ENCODE measurements at regions not wholly inside any gene's neighbourhood (a gene's known extent, or its start where the extent isn't known, plus 50 kb on each side); places are given as distances from the start of the nearest gene placed in this dataset.
"Not testable (repeated sequence)": the region's sequence is repeated elsewhere in the genome, so short reads cannot be mapped to it uniquely, and the experiment has no call there.

- intact Hi-C loops (cut with DNase I) = no loop called here
- Histone ChIP-seq H3K4me1 (ENCODE audit: control insufficient read depth in 2 of 3, insufficient read depth in 2 of 3, low read depth in 1 of 3, low read length in 3 of 3) (no peaks in the 10 kb centered on the region), H3K27me3 (ENCODE audit: control insufficient read depth, insufficient read depth, low read length) (no peaks in the 10 kb centered on the region), H3K27ac (ENCODE audit: low read depth in 2 of 2, low read length in 2 of 2) (no peak overlapping the region), H3K9ac (ENCODE audit: low read length in 3 of 3) (no peak overlapping the region), H3K9me3 (ENCODE audit: control insufficient read depth in 2 of 3, insufficient read depth in 1 of 3, low read length in 3 of 3) (no peaks in the 10 kb centered on the region), H3K36me3 (ENCODE audit: control insufficient read depth in 2 of 3, insufficient read depth in 3 of 3, low read length in 3 of 3) (no peaks in the 10 kb centered on the region), H3K4me3 (ENCODE audit: low read length in 3 of 3) (no peak overlapping the region)
- DNase-seq = no peak
- TF ChIP-seq CTCF (IDR thresholded peaks at IDR 0.05; ENCODE audit: borderline replicate concordance, extremely low read depth, insufficient read depth) = no peak
- FAIRE-seq = no peak
Measured at GRCh38 chr16:24652803-24653202, 76.6 kb upstream of the TNRC6A start.

GRCh38 chr16:24653725-24654124 is 75.7 kb upstream of the TNRC6A start:
- Histone ChIP-seq H3K9me3 (ENCODE audit: control insufficient read depth in 2 of 3, insufficient read depth in 1 of 3, low read length in 3 of 3) (no peaks in the 10 kb centered on the region), H3K4me1 (ENCODE audit: control insufficient read depth in 2 of 3, insufficient read depth in 2 of 3, low read depth in 1 of 3, low read length in 3 of 3) (no peaks in the 10 kb centered on the region), H3K9ac (ENCODE audit: low read length in 3 of 3) (no peak overlapping the region), H3K4me3 (ENCODE audit: low read length in 3 of 3) (no peak overlapping the region), H3K36me3 (ENCODE audit: control insufficient read depth in 2 of 3, insufficient read depth in 3 of 3, low read length in 3 of 3) (no peaks in the 10 kb centered on the region), H3K27me3 (ENCODE audit: control insufficient read depth, insufficient read depth, low read length) (no peaks in the 10 kb centered on the region), H3K27ac (ENCODE audit: low read depth in 2 of 2, low read length in 2 of 2) (no peak overlapping the region)
- no peak for DNase-seq
- intact Hi-C loops (cut with DNase I) = no loop called here
- no peak for TF ChIP-seq CTCF (IDR thresholded peaks at IDR 0.05; ENCODE audit: borderline replicate concordance, extremely low read depth, insufficient read depth)
- no peak for FAIRE-seq

- H3K27ac ChIP-seq (ENCODE audit: low read depth in 2 of 2, low read length in 2 of 2); H3K9me3 ChIP-seq (ENCODE audit: control insufficient read depth in 2 of 3, insufficient read depth in 1 of 3, low read length in 3 of 3); H3K4me3 ChIP-seq (ENCODE audit: low read length in 3 of 3); DNase-seq; intact Hi-C loops (cut with DNase I); H3K4me1 ChIP-seq (ENCODE audit: control insufficient read depth in 2 of 3, insufficient read depth in 2 of 3, low read depth in 1 of 3, low read length in 3 of 3); H3K36me3 ChIP-seq (ENCODE audit: control insufficient read depth in 2 of 3, insufficient read depth in 3 of 3, low read length in 3 of 3); H3K9ac ChIP-seq (ENCODE audit: low read length in 3 of 3); H3K27me3 ChIP-seq (ENCODE audit: control insufficient read depth, insufficient read depth, low read length); FAIRE-seq: not testable (repeated sequence)
Measured at GRCh38 chr16:24665942-24666341, 63.5 kb upstream of the TNRC6A start.

- DNase-seq (no peak), FAIRE-seq (no peak)
- TF ChIP-seq CTCF (IDR thresholded peaks at IDR 0.05; ENCODE audit: borderline replicate concordance, extremely low read depth, insufficient read depth) = no peak
- Histone ChIP-seq H3K9ac (ENCODE audit: low read length in 3 of 3) (no peak overlapping the region), H3K4me1 (ENCODE audit: control insufficient read depth in 2 of 3, insufficient read depth in 2 of 3, low read depth in 1 of 3, low read length in 3 of 3) (peaks cover 0 to 4% (median 0%) of the 10 kb centered on the region in 3 donors), H3K27me3 (ENCODE audit: control insufficient read depth, insufficient read depth, low read length) (no peaks in the 10 kb centered on the region), H3K36me3 (ENCODE audit: control insufficient read depth in 2 of 3, insufficient read depth in 3 of 3, low read length in 3 of 3) (no peaks in the 10 kb centered on the region), H3K9me3 (ENCODE audit: control insufficient read depth in 2 of 3, insufficient read depth in 1 of 3, low read length in 3 of 3) (no peaks in the 10 kb centered on the region), H3K4me3 (ENCODE audit: low read length in 3 of 3) (no peak overlapping the region), H3K27ac (ENCODE audit: low read depth in 2 of 2, low read length in 2 of 2) (no peak overlapping the region)
- intact Hi-C loops (cut with DNase I) = no loop called here
Measured at GRCh38 chr16:24667244-24667764, 62.1 kb upstream of the TNRC6A start.
